SKM-1 treated with dmso at 0.1 percent for 144 hours (cell line): ENCODE measurements at regions not wholly inside any gene's neighbourhood (a gene's known extent, or its start where the extent isn't known, plus 50 kb on each side); places are given as distances from the start of the nearest gene placed in this dataset.
"Not testable (repeated sequence)": the region's sequence is repeated elsewhere in the genome, so short reads cannot be mapped to it uniquely, and the experiment has no call there.

Experiments used
- DNase-seq: peaks from one replicate; lab custom pipeline; 2025; ENCODE audit not compliant: unreplicated experiment; lab: John Stamatoyannopoulos, UW

- DNase-seq = not testable (repeated sequence)
Observed at GRCh38 chr20:26373066-26373465, 676.4 kb upstream of the ZNF337 start.

GRCh38 chr20:26354511-26354910 lies 657.9 kb upstream of the ZNF337 start:
- DNase-seq = no peak

GRCh38 chr20:26347396-26347795 lies 650.7 kb upstream of the ZNF337 start:
- DNase-seq = no peak

GRCh38 chr20:26340460-26341065 lies 643.9 kb upstream of the ZNF337 start:
- DNase-seq = not testable (repeated sequence)

GRCh38 chr20:26324177-26324576 lies 627.5 kb upstream of the ZNF337 start:
- no peak for DNase-seq

- no peak for DNase-seq
Observed at GRCh38 chr20:26315054-26315453, 618.4 kb upstream of the ZNF337 start.

GRCh38 chr20:26309720-26310119 lies 613.1 kb upstream of the ZNF337 start:
- not testable (repeated sequence) for DNase-seq

GRCh38 chr20:26308961-26309360 lies 612.3 kb upstream of the ZNF337 start:
- no peak for DNase-seq

GRCh38 chr20:26295006-26295405 lies 598.4 kb upstream of the ZNF337 start:
- DNase-seq = no peak

- not testable (repeated sequence) for DNase-seq
Observed at GRCh38 chr20:26288379-26289061, 591.9 kb upstream of the ZNF337 start.

GRCh38 chr20:26279238-26279637 lies 582.6 kb upstream of the ZNF337 start:
- no peak for DNase-seq

GRCh38 chr20:26277339-26277738 lies 580.7 kb upstream of the ZNF337 start:
- DNase-seq = no peak

GRCh38 chr20:26276554-26277210 lies 580.0 kb upstream of the ZNF337 start:
- DNase-seq = no peak

- not testable (repeated sequence) for DNase-seq
Observed at GRCh38 chr20:26268762-26269161, 572.1 kb upstream of the ZNF337 start.

- DNase-seq = not testable (repeated sequence)
Observed at GRCh38 chr20:26260925-26261324, 564.3 kb upstream of the ZNF337 start.

- DNase-seq = not testable (repeated sequence)
Observed at GRCh38 chr20:26252311-26252975, 555.8 kb upstream of the ZNF337 start.

- DNase-seq = not testable (repeated sequence)
Observed at GRCh38 chr20:26251376-26251775, 554.7 kb upstream of the ZNF337 start.

GRCh38 chr20:26250249-26251114 lies 553.8 kb upstream of the ZNF337 start:
- DNase-seq = not testable (repeated sequence)

- no peak for DNase-seq
Observed at GRCh38 chr20:26243731-26244130, 547.1 kb upstream of the ZNF337 start.

- not testable (repeated sequence) for DNase-seq
Observed at GRCh38 chr20:26220609-26221008, 524.0 kb upstream of the ZNF337 start.

- not testable (repeated sequence) for DNase-seq
Observed at GRCh38 chr20:26219546-26219945, 522.9 kb upstream of the ZNF337 start.
